Memory B cell (primary cell): ENCODE measurements at regions not wholly inside any gene's neighbourhood (a gene's known extent, or its start where the extent isn't known, plus 50 kb on each side); places are given as distances from the start of the nearest gene placed in this dataset.

ENCODE experiments used
- ATAC-seq: fragments of 150-1000 bp; cut with Tn5 transposase; 2 replicates; pipeline ENCODE4 v1.10.0; 2021; ENCODE audit warnings: low read depth, mild to moderate bottlenecking, moderate library complexity
- DNase-seq, 2 donors: peaks; one replicate each; pipeline ENCODE4 v3.0.0; 2022; ENCODE audit warnings: low spot score in 2 of 2
- H3K27ac Mint-ChIP-seq: one replicate; pipeline ENCODE4 v1.8.0; 2022; ENCODE audit warnings: mild to moderate bottlenecking, moderate library complexity, mixed read lengths
- H3K27me3 Mint-ChIP-seq: one replicate; pipeline ENCODE4 v1.8.0; 2022; ENCODE audit warnings: mixed read lengths
- H3K36me3 Mint-ChIP-seq: one replicate; pipeline ENCODE4 v1.8.0; 2022; ENCODE audit warnings: mild to moderate bottlenecking, mixed read lengths
- H3K4me1 Mint-ChIP-seq: one replicate; pipeline ENCODE4 v1.8.0; 2022; ENCODE audit warnings: mixed read lengths
- H3K4me3 Mint-ChIP-seq: one replicate; pipeline ENCODE4 v1.8.0; 2022; ENCODE audit warnings: mild to moderate bottlenecking, moderate library complexity, mixed read lengths
- H3K9me3 Mint-ChIP-seq: one replicate; pipeline ENCODE4 v1.8.0; 2022; ENCODE audit warnings: mixed read lengths

- no peaks in the 10 kb centered on the region for H3K4me1 Mint-ChIP-seq
- H3K27me3 Mint-ChIP-seq: no peaks in the 10 kb centered on the region
- H3K9me3 Mint-ChIP-seq: peaks cover 6% of the 10 kb centered on the region
- DNase-seq: no peak
- H3K4me3 Mint-ChIP-seq: no peak overlapping the region
- no peaks in the 10 kb centered on the region for H3K36me3 Mint-ChIP-seq
- no peak overlapping the region for H3K27ac Mint-ChIP-seq
- ATAC-seq: no peak
Observed at GRCh38 chr10:107280293-107280692, 115.8 kb upstream of the SORCS1 start.

- DNase-seq: no peak
- no peak for ATAC-seq
- no peaks in the 10 kb centered on the region for H3K4me1 Mint-ChIP-seq
- H3K4me3 Mint-ChIP-seq: no peak overlapping the region
- H3K27me3 Mint-ChIP-seq: no peaks in the 10 kb centered on the region
- H3K27ac Mint-ChIP-seq: no peak overlapping the region
- no peaks in the 10 kb centered on the region for H3K36me3 Mint-ChIP-seq
- peaks cover 4% of the 10 kb centered on the region for H3K9me3 Mint-ChIP-seq
Observed at GRCh38 chr10:107277591-107277990, 113.1 kb upstream of the SORCS1 start.

- Mint-ChIP-seq H3K27ac (no peak overlapping the region), H3K36me3 (no peaks in the 10 kb centered on the region), H3K27me3 (no peaks in the 10 kb centered on the region), H3K4me1 (no peaks in the 10 kb centered on the region), H3K4me3 (no peak overlapping the region), H3K9me3 (peaks cover 2% of the 10 kb centered on the region)
- no peak for DNase-seq
- no peak for ATAC-seq
Observed at GRCh38 chr10:107275806-107276205, 111.3 kb upstream of the SORCS1 start.

- Mint-ChIP-seq H3K36me3 (no peaks in the 10 kb centered on the region), H3K27me3 (peaks cover 3% of the 10 kb centered on the region), H3K4me3 (no peak overlapping the region), H3K4me1 (no peaks in the 10 kb centered on the region), H3K27ac (no peak overlapping the region), H3K9me3 (peaks cover 6% of the 10 kb centered on the region)
- no peak for DNase-seq
- ATAC-seq: no peak
Observed at GRCh38 chr10:107269626-107270025, 105.1 kb upstream of the SORCS1 start.

- Mint-ChIP-seq H3K4me3 (no peak overlapping the region), H3K27me3 (peaks cover 3% of the 10 kb centered on the region), H3K4me1 (no peaks in the 10 kb centered on the region), H3K9me3 (peaks cover 4% of the 10 kb centered on the region), H3K36me3 (no peaks in the 10 kb centered on the region), H3K27ac (no peak overlapping the region)
- no peak for DNase-seq
- ATAC-seq: no peak
Observed at GRCh38 chr10:107264742-107265141, 100.2 kb upstream of the SORCS1 start.

- no peak overlapping the region for H3K4me3 Mint-ChIP-seq
- no peak overlapping the region for H3K27ac Mint-ChIP-seq
- DNase-seq (no peak), ATAC-seq (no peak)
- H3K36me3 Mint-ChIP-seq: no peaks in the 10 kb centered on the region
- no peaks in the 10 kb centered on the region for H3K4me1 Mint-ChIP-seq
- H3K27me3 Mint-ChIP-seq: no peaks in the 10 kb centered on the region
- H3K9me3 Mint-ChIP-seq: no peaks in the 10 kb centered on the region
Observed at GRCh38 chr10:107244122-107244521, 79.6 kb upstream of the SORCS1 start.

- Mint-ChIP-seq H3K4me1 (no peaks in the 10 kb centered on the region), H3K27ac (no peak overlapping the region), H3K36me3 (no peaks in the 10 kb centered on the region), H3K4me3 (no peak overlapping the region), H3K9me3 (peaks cover 6% of the 10 kb centered on the region), H3K27me3 (no peaks in the 10 kb centered on the region)
- no peak for ATAC-seq
- DNase-seq: no peak
Observed at GRCh38 chr10:107238275-107238674, 73.8 kb upstream of the SORCS1 start.

- DNase-seq (no peak), ATAC-seq (no peak)
- Mint-ChIP-seq H3K27ac (no peak overlapping the region), H3K36me3 (no peaks in the 10 kb centered on the region), H3K4me1 (no peaks in the 10 kb centered on the region), H3K27me3 (no peaks in the 10 kb centered on the region), H3K4me3 (no peak overlapping the region), H3K9me3 (peaks cover 4% of the 10 kb centered on the region)
Observed at GRCh38 chr10:107232013-107232412, 67.5 kb upstream of the SORCS1 start.

- DNase-seq: no peak
- no peak for ATAC-seq
- Mint-ChIP-seq H3K27ac (no peak overlapping the region), H3K4me1 (no peaks in the 10 kb centered on the region), H3K4me3 (no peak overlapping the region), H3K36me3 (no peaks in the 10 kb centered on the region), H3K9me3 (peaks cover 4% of the 10 kb centered on the region), H3K27me3 (no peaks in the 10 kb centered on the region)
Observed at GRCh38 chr10:107230887-107231286, 66.4 kb upstream of the SORCS1 start.

GRCh38 chr10:107215681-107216080 is 51.2 kb upstream of the SORCS1 start:
- no peaks in the 10 kb centered on the region for H3K4me1 Mint-ChIP-seq
- DNase-seq (no peak), ATAC-seq (no peak)
- H3K36me3 Mint-ChIP-seq: no peaks in the 10 kb centered on the region
- no peak overlapping the region for H3K4me3 Mint-ChIP-seq
- H3K9me3 Mint-ChIP-seq: no peaks in the 10 kb centered on the region
- H3K27me3 Mint-ChIP-seq: no peaks in the 10 kb centered on the region
- H3K27ac Mint-ChIP-seq: no peak overlapping the region
